ENCODE measurements at regions not wholly inside any gene's neighbourhood (a gene's known extent, or its start where the extent isn't known, plus 50 kb on each side); places are given as distances from the start of the nearest gene placed in this dataset.
"Not testable (repeated sequence)": the region's sequence is repeated elsewhere in the genome, so short reads cannot be mapped to it uniquely, and the experiment has no call there.

GRCh38 chr1:100791586-100791985 is 72.0 kb downstream of the VCAM1 start:
- DNase-seq (ENCODE audit: low read depth): no peak

GRCh38 chr1:100793659-100794058 is 74.1 kb downstream of the VCAM1 start:
- no peak for DNase-seq (ENCODE audit: low read depth)

GRCh38 chr1:100794748-100795645 is 75.5 kb downstream of the VCAM1 start:
- DNase-seq (ENCODE audit: low read depth): peak; percentile 44

- DNase-seq (ENCODE audit: low read depth): no peak
Measured at GRCh38 chr1:100795646-100795985, 76.1 kb downstream of the VCAM1 start.

GRCh38 chr1:100796046-100796445 is 76.5 kb downstream of the VCAM1 start:
- DNase-seq (ENCODE audit: low read depth): no peak

GRCh38 chr1:100799548-100799947 is 80.0 kb downstream of the VCAM1 start:
- DNase-seq (ENCODE audit: low read depth): no peak

- no peak for DNase-seq (ENCODE audit: low read depth)
Measured at GRCh38 chr1:100799954-100800612, 80.5 kb downstream of the VCAM1 start.

GRCh38 chr1:100801256-100801655 is 81.7 kb downstream of the VCAM1 start:
- not testable (repeated sequence) for DNase-seq (ENCODE audit: low read depth)

GRCh38 chr1:100803280-100803679 is 83.7 kb downstream of the VCAM1 start:
- not testable (repeated sequence) for DNase-seq (ENCODE audit: low read depth)

GRCh38 chr1:100806601-100807000 is 87.1 kb downstream of the VCAM1 start:
- no peak for DNase-seq (ENCODE audit: low read depth)

- DNase-seq (ENCODE audit: low read depth): peak; percentile 20
Measured at GRCh38 chr1:100810360-100810759, 84.3 kb downstream of the EXTL2 start.

- DNase-seq (ENCODE audit: low read depth): peak; percentile 31
Measured at GRCh38 chr1:100811808-100812207, 82.8 kb downstream of the EXTL2 start.

- DNase-seq (ENCODE audit: low read depth): not testable (repeated sequence)
Measured at GRCh38 chr1:100814938-100815337, 79.7 kb downstream of the EXTL2 start.

GRCh38 chr1:100816049-100816448 is 78.6 kb downstream of the EXTL2 start:
- DNase-seq (ENCODE audit: low read depth): no peak

GRCh38 chr1:100820195-100820594 is 74.4 kb downstream of the EXTL2 start:
- not testable (repeated sequence) for DNase-seq (ENCODE audit: low read depth)

- DNase-seq (ENCODE audit: low read depth): not testable (repeated sequence)
Measured at GRCh38 chr1:100821919-100822318, 72.7 kb downstream of the EXTL2 start.
